ENCODE measurements at regions not wholly inside any gene's neighbourhood (a gene's known extent, or its start where the extent isn't known, plus 50 kb on each side); places are given as distances from the start of the nearest gene placed in this dataset.

DNA sequence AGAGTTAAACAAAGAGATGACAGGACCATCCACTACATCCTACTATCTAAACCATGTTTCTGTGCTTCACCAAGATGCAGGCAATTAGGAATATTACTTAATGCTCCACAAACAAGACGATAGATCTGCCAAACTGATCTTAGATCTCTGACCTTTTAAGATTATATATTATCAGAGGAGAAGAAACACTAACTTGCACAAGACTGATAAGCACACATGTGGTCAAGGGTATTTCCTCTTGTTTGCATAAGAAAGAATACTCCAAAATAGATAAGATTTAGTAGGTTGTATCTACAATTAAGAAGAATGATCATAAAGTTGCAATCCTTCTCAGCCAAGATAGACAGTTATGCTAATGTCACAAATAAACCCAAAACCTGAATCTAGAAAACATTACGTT, 601.0 kb upstream of the ACO1 start (continued):
- TF ChIP-seq CEBPZ (IDR thresholded peaks at IDR 0.05; ENCODE audit: borderline replicate concordance, low read depth, low read length) (no peak), MBD2 (IDR thresholded peaks at IDR 0.05; ENCODE audit: borderline replicate concordance, low read depth) (no peak), U2AF1 (optimal IDR thresholded peaks at IDR 0.05; ENCODE audit: low read depth, low read length) (no peak), MTF1 (CRISPR knock-in tag; IDR thresholded peaks at IDR 0.05; ENCODE audit: borderline replicate concordance) (no peak), KDM5B (IDR thresholded peaks at IDR 0.05; ENCODE audit: insufficient replicate concordance, low read depth, low read length) (no peak), STAT5B (CRISPR knock-in tag; IDR thresholded peaks at IDR 0.05) (no peak), LEF1 (IDR thresholded peaks at IDR 0.05) (no peak)
- TF ChIP-seq, protein P1, sequence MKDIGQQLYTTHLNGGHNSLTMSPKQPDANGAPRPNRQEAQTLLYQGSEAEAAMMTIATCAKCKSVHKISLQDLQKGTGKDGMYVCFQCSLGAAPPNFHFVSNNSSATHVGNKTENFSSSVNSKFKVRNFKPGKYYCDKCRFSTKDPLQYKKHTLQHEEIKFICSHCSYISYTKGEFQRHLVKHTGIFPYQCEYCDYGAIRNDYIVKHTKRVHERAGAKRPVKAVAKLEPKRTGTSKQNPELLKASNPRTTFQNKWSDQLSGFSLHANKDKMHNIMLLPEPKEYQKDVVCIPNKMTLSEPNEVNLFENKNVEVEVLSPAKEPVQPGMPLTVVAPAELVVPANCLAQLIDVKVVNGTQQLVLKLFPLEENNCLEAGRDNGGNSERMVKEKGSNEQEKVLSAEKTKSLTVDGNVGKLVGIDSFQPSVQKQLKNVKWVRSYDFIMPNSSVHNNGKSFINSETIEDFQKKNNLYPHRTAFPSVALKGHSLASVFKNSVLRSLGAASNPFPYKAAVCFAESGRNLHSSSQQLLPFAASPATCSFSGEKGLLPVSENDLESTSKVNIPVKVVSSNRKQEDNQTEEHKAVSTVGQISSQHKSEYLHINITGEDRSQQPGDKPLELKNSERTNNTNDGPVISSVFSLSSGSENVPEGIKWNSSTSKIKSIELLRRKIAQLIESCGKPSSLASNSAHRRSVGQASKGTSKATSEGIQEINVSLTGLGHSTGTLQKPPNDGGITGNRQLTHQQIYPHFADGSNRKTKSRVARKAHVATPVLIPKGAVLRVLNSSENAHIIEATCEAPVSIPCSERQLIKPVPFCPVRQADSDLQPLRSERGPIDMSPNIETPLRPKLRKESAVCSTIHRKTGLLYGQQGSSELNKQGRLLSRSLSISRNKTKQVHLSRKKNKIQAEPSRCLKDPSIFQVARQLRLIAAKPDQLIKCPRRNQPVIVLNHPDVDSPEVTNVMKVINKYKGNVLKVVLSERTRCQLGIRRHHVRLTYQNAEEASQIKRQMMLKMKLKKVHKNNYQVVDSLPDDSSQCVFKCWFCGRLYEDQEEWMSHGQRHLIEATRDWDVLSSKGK (CRISPR knock-in tag; IDR thresholded peaks at IDR 0.05) = no peak
- TF ChIP-seq, protein P2, sequence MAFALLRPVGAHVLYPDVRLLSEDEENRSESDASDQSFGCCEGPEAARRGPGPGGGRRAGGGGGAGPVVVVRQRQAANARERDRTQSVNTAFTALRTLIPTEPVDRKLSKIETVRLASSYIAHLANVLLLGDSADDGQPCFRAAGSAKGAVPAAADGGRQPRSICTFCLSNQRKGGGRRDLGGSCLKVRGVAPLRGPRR (CRISPR knock-in tag; IDR thresholded peaks at IDR 0.05) = no peak

Measured in K562 (cell line).